Smooth muscle cell (in vitro differentiated cells): ENCODE measurements at regions not wholly inside any gene's neighbourhood (a gene's known extent, or its start where the extent isn't known, plus 50 kb on each side); places are given as distances from the start of the nearest gene placed in this dataset.
A peak's percentile ranks its signal among the peaks of the same experiment; 100 is the strongest.

Experiments
- DNase-seq: peaks from one replicate; lab custom pipeline; 2025; ENCODE audit not compliant: unreplicated experiment; lab: John Stamatoyannopoulos, UW
- H2AFZ ChIP-seq: fragments of 200-600 bp; sonication (generic); 2 replicates; pipeline ENCODE4 v1.6.0; 2016; ENCODE audit warnings: antibody characterized with exemption, low read depth, mild to moderate bottlenecking
- H3F3A ChIP-seq: fragments of 200-600 bp; sonication (generic); 2 replicates; pipeline ENCODE4 v1.6.0; 2017; ENCODE audit warnings: antibody characterized with exemption, low read depth
- H3K27ac ChIP-seq: fragments of 200-600 bp; sonication (generic); 2 replicates; pipeline ENCODE4 v1.5.1; 2016; ENCODE audit warnings: low read depth, mild to moderate bottlenecking
- H3K27me3 ChIP-seq: fragments of 200-600 bp; sonication (generic); 2 replicates; pipeline ENCODE4 v1.6.1; 2016; ENCODE audit warnings: low read depth, mild to moderate bottlenecking
- H3K36me3 ChIP-seq: fragments of 200-600 bp; sonication (generic); 2 replicates; pipeline ENCODE4 v1.5.1; 2016; ENCODE audit warnings: low read depth
- H3K4me1 ChIP-seq: fragments of 200-600 bp; sonication (generic); 2 replicates; pipeline ENCODE4 v1.5.1; 2016; ENCODE audit warnings: low read depth
- H3K4me2 ChIP-seq: fragments of 200-600 bp; sonication (generic); 2 replicates; pipeline ENCODE4 v1.6.0; 2016; ENCODE audit warnings: mild to moderate bottlenecking
- H3K4me3 ChIP-seq: fragments of 200-600 bp; sonication (generic); 2 replicates; pipeline ENCODE4 v1.5.1; 2016; ENCODE audit warnings: mild to moderate bottlenecking
- H3K79me2 ChIP-seq: fragments of 200-600 bp; sonication (generic); 2 replicates; pipeline ENCODE4 v1.6.0; 2016; ENCODE audit warnings: low read depth, mild to moderate bottlenecking
- H3K9ac ChIP-seq: fragments of 200-600 bp; sonication (generic); 2 replicates; pipeline ENCODE4 v1.6.0; 2016; ENCODE audit warnings: low read depth
- H3K9me3 ChIP-seq: fragments of 200-600 bp; sonication (generic); replicated peaks from 2 replicates; pipeline ENCODE4 v1.5.1; 2016; ENCODE audit warnings: low read depth
- H4K20me1 ChIP-seq: fragments of 200-600 bp; sonication (generic); 2 replicates; pipeline ENCODE4 v1.6.0; 2016; ENCODE audit warnings: low read depth
- CTCF ChIP-seq: fragments of 200-600 bp; sonication (generic); IDR thresholded peaks from 2 replicates; pipeline ENCODE4 v1.5.1; 2017; ENCODE audit warnings: borderline replicate concordance, mild to moderate bottlenecking, antibody characterized with exemption; ENCODE audit not compliant: insufficient read depth, poor library complexity, severe bottlenecking
- WGBS: methylation state at CpG from one replicate; pipeline ENCODE4 v1.1.7; 2016; ENCODE audit warnings: low lambda C conversion rate; 5-methylcytosine and 5-hydroxymethylcytosine counted together

GRCh38 chrX:82163701-82164100 is 961.8 kb downstream of the SH3BGRL start:
- H3F3A ChIP-seq: no peaks in the 10 kb centered on the region
- H3K79me2 ChIP-seq: no peaks in the 10 kb centered on the region
- no peak overlapping the region for H3K27ac ChIP-seq
- no peaks in the 10 kb centered on the region for H3K4me1 ChIP-seq
- H3K27me3 ChIP-seq: no peaks in the 10 kb centered on the region
- no peaks in the 10 kb centered on the region for H4K20me1 ChIP-seq
- H3K9ac ChIP-seq: no peak overlapping the region
- H3K36me3 ChIP-seq: no peaks in the 10 kb centered on the region
- no peak overlapping the region for H3K4me2 ChIP-seq
- H3K4me3 ChIP-seq: no peak overlapping the region
- H3K9me3 ChIP-seq: peaks cover 6% of the 10 kb centered on the region
- TF ChIP-seq CTCF: no peak
- DNase-seq: no peak
- no peak overlapping the region for H2AFZ ChIP-seq

GRCh38 chrX:82196866-82197265 is 995.0 kb downstream of the SH3BGRL start:
- H3K36me3 ChIP-seq: no peaks in the 10 kb centered on the region
- no peaks in the 10 kb centered on the region for H3F3A ChIP-seq
- H3K27me3 ChIP-seq: no peaks in the 10 kb centered on the region
- no peak for DNase-seq
- no peaks in the 10 kb centered on the region for H4K20me1 ChIP-seq
- 40% methylated on average over 1 of the region's 1 CpG for WGBS
- no peak for TF ChIP-seq CTCF
- no peak overlapping the region for H3K27ac ChIP-seq
- no peaks in the 10 kb centered on the region for H3K79me2 ChIP-seq
- H3K4me1 ChIP-seq: no peaks in the 10 kb centered on the region
- H3K4me3 ChIP-seq: no peak overlapping the region
- H3K9ac ChIP-seq: no peak overlapping the region
- no peak overlapping the region for H2AFZ ChIP-seq
- H3K9me3 ChIP-seq: no peaks in the 10 kb centered on the region
- no peak overlapping the region for H3K4me2 ChIP-seq

GRCh38 chrX:82208975-82209374 is 1007.1 kb downstream of the SH3BGRL start:
- TF ChIP-seq CTCF: no peak
- H4K20me1 ChIP-seq: no peaks in the 10 kb centered on the region
- H3K4me3 ChIP-seq: no peak overlapping the region
- 56% methylated on average over 3 of the region's 3 CpGs for WGBS
- H3F3A ChIP-seq: no peaks in the 10 kb centered on the region
- no peak overlapping the region for H3K27ac ChIP-seq
- no peak overlapping the region for H3K4me2 ChIP-seq
- no peaks in the 10 kb centered on the region for H3K27me3 ChIP-seq
- no peaks in the 10 kb centered on the region for H3K4me1 ChIP-seq
- H3K9me3 ChIP-seq: no peaks in the 10 kb centered on the region
- no peak overlapping the region for H2AFZ ChIP-seq
- H3K36me3 ChIP-seq: no peaks in the 10 kb centered on the region
- no peaks in the 10 kb centered on the region for H3K79me2 ChIP-seq
- DNase-seq: no peak
- H3K9ac ChIP-seq: no peak overlapping the region

- Histone ChIP-seq H2AFZ (no peak overlapping the region), H3F3A (no peaks in the 10 kb centered on the region), H3K4me1 (no peaks in the 10 kb centered on the region), H3K27me3 (no peaks in the 10 kb centered on the region), H4K20me1 (no peaks in the 10 kb centered on the region), H3K9me3 (no peaks in the 10 kb centered on the region), H3K27ac (no peak overlapping the region), H3K36me3 (no peaks in the 10 kb centered on the region), H3K9ac (no peak overlapping the region), H3K4me2 (no peak overlapping the region), H3K4me3 (no peak overlapping the region), H3K79me2 (no peaks in the 10 kb centered on the region)
- DNase-seq: no peak
- WGBS: 8% methylated on average over 2 of the region's 2 CpGs
- TF ChIP-seq CTCF: peak; percentile 44
Observed at GRCh38 chrX:82218361-82218760, 1016.5 kb downstream of the SH3BGRL start.
